ENCODE measurements at regions not wholly inside any gene's neighbourhood (a gene's known extent, or its start where the extent isn't known, plus 50 kb on each side); places are given as distances from the start of the nearest gene placed in this dataset.

DNA sequence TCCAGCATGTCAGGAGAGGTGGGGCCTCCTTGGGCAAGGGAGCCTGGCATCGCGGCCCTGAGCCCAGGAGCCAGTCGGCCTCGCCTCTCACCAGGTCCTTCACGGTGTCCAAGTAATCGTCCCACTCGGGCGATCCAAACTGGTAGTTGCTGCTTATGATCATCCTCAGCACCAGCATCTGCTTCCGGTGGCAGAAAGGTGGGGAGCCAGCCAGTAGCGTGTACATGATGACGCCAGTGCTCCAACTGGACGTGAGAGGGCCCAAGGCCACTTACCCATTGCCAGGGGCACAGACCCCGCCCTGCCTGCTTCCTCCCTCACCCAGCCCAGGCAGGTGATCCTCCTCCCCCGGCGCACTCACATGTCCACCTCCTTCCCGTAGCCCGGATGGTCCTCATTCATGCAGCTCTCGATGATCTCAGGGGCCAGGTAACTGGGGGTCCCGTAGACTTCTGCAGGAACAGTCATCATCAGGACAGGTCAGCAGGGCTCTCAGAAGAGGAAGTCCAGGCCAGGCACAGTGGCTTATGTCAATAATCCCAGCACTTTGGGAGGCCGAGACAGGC, 214.7 kb downstream of the OR4C45 start:
- Histone ChIP-seq H3K27ac (ENCODE audit: extremely low read depth, low read depth, low read length) (no peak overlapping the region), H2AFZ (ENCODE audit: low read depth, low read length) (no peak overlapping the region), H3K9ac (ENCODE audit: insufficient read depth in 1 of 2, low read depth in 2 of 2, low read length in 2 of 2) (no peak overlapping the region), H3K79me2 (ENCODE audit: control insufficient read depth, insufficient read depth, low read length) (no peaks in the 10 kb centered on the region), H3K27me3 (ENCODE audit: control insufficient read depth in 2 of 2, insufficient read depth in 2 of 2, low read length in 2 of 2) (no peaks in the 10 kb centered on the region), H3K9me1 (ENCODE audit: control insufficient read depth, insufficient read depth, low read length) (no peaks in the 10 kb centered on the region), H3K36me3 (ENCODE audit: control insufficient read depth, insufficient read depth, low read length) (no peaks in the 10 kb centered on the region), H3K4me2 (ENCODE audit: insufficient read depth, low read length) (no peak overlapping the region), H3K4me1 (replicated peaks in 1 of 2; ENCODE audit: control insufficient read depth in 2 of 2, insufficient read depth in 2 of 2, low read length in 2 of 2) (no peaks in the 10 kb centered on the region), H4K20me1 (replicated peaks; ENCODE audit: control insufficient read depth, insufficient read depth, low read length) (no peaks in the 10 kb centered on the region), H3K9me3 (replicated peaks; ENCODE audit: control insufficient read depth, insufficient read depth, low read depth, low read length) (no peaks in the 10 kb centered on the region), H3K4me3 (no peak overlapping the region)
- no peak for DNase-seq (ENCODE audit: extremely low read depth in 1 of 4, low spot score in 3 of 4)
- TF ChIP-seq PHF21A (IDR thresholded peaks at IDR 0.05; ENCODE audit: borderline replicate concordance, low read depth) (no peak), MYC (IDR thresholded peaks at IDR 0.05; ENCODE audit: low read depth, low read length) (no peak), MYC (CRISPR knock-in tag; IDR thresholded peaks at IDR 0.05; ENCODE audit: borderline replicate concordance, low read depth) (no peak), THAP7 (CRISPR knock-in tag; IDR thresholded peaks at IDR 0.05) (no peak), TAF1 (IDR thresholded peaks at IDR 0.05; ENCODE audit: control insufficient read depth, extremely low read depth, insufficient read depth, low read length, severe bottlenecking) (no peak), HIVEP1 (CRISPR knock-in tag; IDR thresholded peaks at IDR 0.05) (no peak), CHD2 (IDR thresholded peaks at IDR 0.05; ENCODE audit: low read depth, low read length) (no peak), MCM7 (IDR thresholded peaks at IDR 0.05) (no peak), KLF1 (tag; IDR thresholded peaks at IDR 0.05) (no peak), SMARCA4 (IDR thresholded peaks at IDR 0.05) (no peak), ZFP1 (CRISPR knock-in tag; IDR thresholded peaks at IDR 0.05) (no peak), CREB3L1 (IDR thresholded peaks at IDR 0.05; ENCODE audit: borderline replicate concordance, low read depth) (no peak), HNRNPL (IDR thresholded peaks at IDR 0.05; ENCODE audit: low read depth, low read length) (no peak), KDM4B (IDR thresholded peaks at IDR 0.05; ENCODE audit: borderline replicate concordance in 2 of 2, low read depth in 1 of 2) (no peak), GMEB1 (CRISPR knock-in tag; IDR thresholded peaks at IDR 0.05) (no peak), MECOM (CRISPR knock-in tag; IDR thresholded peaks at IDR 0.05) (no peak), HDAC6 (IDR thresholded peaks at IDR 0.05; ENCODE audit: low read depth, low read length) (no peak), CSDE1 (IDR thresholded peaks at IDR 0.05) (no peak), FOS (IDR thresholded peaks at IDR 0.05; ENCODE audit: extremely low read depth, insufficient read length) (no peak)
- TF ChIP-seq, protein P1, sequence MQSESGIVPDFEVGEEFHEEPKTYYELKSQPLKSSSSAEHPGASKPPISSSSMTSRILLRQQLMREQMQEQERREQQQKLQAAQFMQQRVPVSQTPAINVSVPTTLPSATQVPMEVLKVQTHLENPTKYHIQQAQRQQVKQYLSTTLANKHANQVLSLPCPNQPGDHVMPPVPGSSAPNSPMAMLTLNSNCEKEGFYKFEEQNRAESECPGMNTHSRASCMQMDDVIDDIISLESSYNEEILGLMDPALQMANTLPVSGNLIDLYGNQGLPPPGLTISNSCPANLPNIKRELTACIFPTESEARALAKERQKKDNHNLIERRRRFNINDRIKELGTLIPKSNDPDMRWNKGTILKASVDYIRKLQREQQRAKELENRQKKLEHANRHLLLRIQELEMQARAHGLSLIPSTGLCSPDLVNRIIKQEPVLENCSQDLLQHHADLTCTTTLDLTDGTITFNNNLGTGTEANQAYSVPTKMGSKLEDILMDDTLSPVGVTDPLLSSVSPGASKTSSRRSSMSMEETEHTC (IDR thresholded peaks at IDR 0.05): no peak
- ChIA-PET CTCF (ENCODE audit: low intra/inter-chr PET ratio) (no interaction called here), POLR2A (no interaction called here)
- FAIRE-seq: no peak
- 2% methylated on average over 16 of the region's 20 CpGs for WGBS (ENCODE audit: insufficient coverage, low coverage, missing lambda C conversion rate)
- intact Hi-C loops (cut with micrococcal nuclease) (no loop called here), in situ Hi-C loops (cut with MboI) (no loop called here)
- BruUV-seq (replicated peaks): no TSS peak
- ATAC-seq: no peak
